ENCODE measurements at regions not wholly inside any gene's neighbourhood (a gene's known extent, or its start where the extent isn't known, plus 50 kb on each side); places are given as distances from the start of the nearest gene placed in this dataset.

- Histone ChIP-seq H3K27ac (ENCODE audit: low read length) (no peak overlapping the region), H3K9me2 (replicated peaks; ENCODE audit: insufficient read depth, low read length) (no peaks in the 10 kb centered on the region), H3K9ac (ENCODE audit: low read length) (no peak overlapping the region), H4K20me1 (ENCODE audit: insufficient read depth, low read length) (no peaks in the 10 kb centered on the region), H3K36me3 (replicated peaks; ENCODE audit: insufficient read depth, low read length) (no peaks in the 10 kb centered on the region), H3K79me2 (ENCODE audit: low read length) (no peaks in the 10 kb centered on the region), H3K4me3 (ENCODE audit: low read length) (no peak overlapping the region), H3K4me1 (ENCODE audit: low read length) (no peaks in the 10 kb centered on the region), H3K9me3 (replicated peaks; ENCODE audit: insufficient read depth, low read length) (no peaks in the 10 kb centered on the region), H2AFZ (ENCODE audit: low read length) (no peak overlapping the region), H3K4me2 (ENCODE audit: low read depth, low read length) (no peak overlapping the region), H3F3A (ENCODE audit: insufficient read depth, low read length) (no peaks in the 10 kb centered on the region), H3K27me3 (replicated peaks; ENCODE audit: insufficient read depth, low read length) (no peaks in the 10 kb centered on the region)
- no peak for DNase-seq
- TF ChIP-seq EZH2 (optimal IDR thresholded peaks at IDR 0.05; ENCODE audit: low read depth, low read length) (no peak), EZH2phosphoT487 (IDR thresholded peaks at IDR 0.05; ENCODE audit: low read length) (no peak)
- TF ChIP-seq, protein P1, sequence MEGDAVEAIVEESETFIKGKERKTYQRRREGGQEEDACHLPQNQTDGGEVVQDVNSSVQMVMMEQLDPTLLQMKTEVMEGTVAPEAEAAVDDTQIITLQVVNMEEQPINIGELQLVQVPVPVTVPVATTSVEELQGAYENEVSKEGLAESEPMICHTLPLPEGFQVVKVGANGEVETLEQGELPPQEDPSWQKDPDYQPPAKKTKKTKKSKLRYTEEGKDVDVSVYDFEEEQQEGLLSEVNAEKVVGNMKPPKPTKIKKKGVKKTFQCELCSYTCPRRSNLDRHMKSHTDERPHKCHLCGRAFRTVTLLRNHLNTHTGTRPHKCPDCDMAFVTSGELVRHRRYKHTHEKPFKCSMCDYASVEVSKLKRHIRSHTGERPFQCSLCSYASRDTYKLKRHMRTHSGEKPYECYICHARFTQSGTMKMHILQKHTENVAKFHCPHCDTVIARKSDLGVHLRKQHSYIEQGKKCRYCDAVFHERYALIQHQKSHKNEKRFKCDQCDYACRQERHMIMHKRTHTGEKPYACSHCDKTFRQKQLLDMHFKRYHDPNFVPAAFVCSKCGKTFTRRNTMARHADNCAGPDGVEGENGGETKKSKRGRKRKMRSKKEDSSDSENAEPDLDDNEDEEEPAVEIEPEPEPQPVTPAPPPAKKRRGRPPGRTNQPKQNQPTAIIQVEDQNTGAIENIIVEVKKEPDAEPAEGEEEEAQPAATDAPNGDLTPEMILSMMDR (IDR thresholded peaks at IDR 0.05; ENCODE audit: low read length): no peak
These were observed 271.6 kb upstream of the SGK1 start for GRCh38 chr6:134589512-134589911.

DNA sequence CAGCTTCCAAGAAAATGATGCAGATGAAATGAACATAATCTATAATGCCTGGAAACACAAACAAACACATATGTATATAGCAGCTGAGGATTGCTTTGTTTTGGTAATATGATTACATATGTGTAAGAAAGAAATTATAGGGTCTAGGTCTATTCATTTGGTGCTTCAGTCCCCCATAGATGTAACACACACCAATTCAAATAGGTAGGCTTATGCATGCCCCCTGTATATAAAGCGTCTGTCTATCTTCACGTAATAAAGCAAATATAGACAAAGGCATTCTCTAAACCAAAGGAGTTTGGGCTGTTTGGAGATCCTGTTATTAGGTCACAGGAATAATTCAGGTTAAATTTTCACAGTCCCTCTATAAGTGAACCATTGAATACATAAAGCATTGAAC, 270.4 kb upstream of the SGK1 start:
- H3F3A ChIP-seq (ENCODE audit: insufficient read depth, low read length): no peaks in the 10 kb centered on the region

DNA sequence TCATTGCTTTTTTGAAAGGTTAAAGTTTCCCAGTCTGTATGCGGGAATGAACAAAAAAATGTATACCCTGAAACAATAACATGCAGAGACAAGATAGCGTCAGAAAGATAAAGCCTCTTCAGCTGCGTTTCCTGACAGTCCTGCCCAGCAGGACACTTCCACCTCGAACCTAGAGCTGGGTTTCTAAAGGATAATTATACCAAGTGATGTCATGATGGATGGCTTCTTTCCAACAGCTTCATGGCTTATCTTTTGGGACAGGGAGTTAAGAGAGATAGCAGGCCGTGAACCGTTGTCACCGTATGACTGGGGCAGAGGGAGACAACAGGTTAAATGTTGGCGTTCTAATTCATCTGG, 267.6 kb upstream of the SGK1 start:
- Histone ChIP-seq H4K20me1 (ENCODE audit: insufficient read depth, low read length) (no peaks in the 10 kb centered on the region), H3F3A (ENCODE audit: insufficient read depth, low read length) (no peaks in the 10 kb centered on the region), H3K27ac (ENCODE audit: low read length) (no peak overlapping the region), H2AFZ (ENCODE audit: low read length) (no peak overlapping the region), H3K4me3 (ENCODE audit: low read length) (no peak overlapping the region), H3K9me2 (replicated peaks; ENCODE audit: insufficient read depth, low read length) (no peaks in the 10 kb centered on the region), H3K9me3 (replicated peaks; ENCODE audit: insufficient read depth, low read length) (no peaks in the 10 kb centered on the region), H3K9ac (ENCODE audit: low read length) (no peak overlapping the region), H3K36me3 (replicated peaks; ENCODE audit: insufficient read depth, low read length) (no peaks in the 10 kb centered on the region), H3K79me2 (ENCODE audit: low read length) (no peaks in the 10 kb centered on the region), H3K4me2 (ENCODE audit: low read depth, low read length) (no peak overlapping the region), H3K27me3 (replicated peaks; ENCODE audit: insufficient read depth, low read length) (no peaks in the 10 kb centered on the region), H3K4me1 (ENCODE audit: low read length) (no peaks in the 10 kb centered on the region)
- no peak for DNase-seq
- TF ChIP-seq EZH2 (optimal IDR thresholded peaks at IDR 0.05; ENCODE audit: low read depth, low read length) (no peak), EZH2phosphoT487 (IDR thresholded peaks at IDR 0.05; ENCODE audit: low read length) (no peak)
- TF ChIP-seq, protein P1 (IDR thresholded peaks at IDR 0.05; ENCODE audit: low read length): no peak

More for the DNA sequence above, 270.4 kb upstream of the SGK1 start:
- Histone ChIP-seq H3K9ac (ENCODE audit: low read length) (no peak overlapping the region), H3K36me3 (replicated peaks; ENCODE audit: insufficient read depth, low read length) (no peaks in the 10 kb centered on the region), H3K9me3 (replicated peaks; ENCODE audit: insufficient read depth, low read length) (no peaks in the 10 kb centered on the region), H3K27me3 (replicated peaks; ENCODE audit: insufficient read depth, low read length) (no peaks in the 10 kb centered on the region), H2AFZ (ENCODE audit: low read length) (no peak overlapping the region), H3K27ac (ENCODE audit: low read length) (no peak overlapping the region), H3K79me2 (ENCODE audit: low read length) (no peaks in the 10 kb centered on the region), H3K4me2 (ENCODE audit: low read depth, low read length) (no peak overlapping the region), H4K20me1 (ENCODE audit: insufficient read depth, low read length) (no peaks in the 10 kb centered on the region), H3K4me3 (ENCODE audit: low read length) (no peak overlapping the region), H3K4me1 (ENCODE audit: low read length) (no peaks in the 10 kb centered on the region), H3K9me2 (replicated peaks; ENCODE audit: insufficient read depth, low read length) (no peaks in the 10 kb centered on the region)
- TF ChIP-seq EZH2 (optimal IDR thresholded peaks at IDR 0.05; ENCODE audit: low read depth, low read length): no peak
- TF ChIP-seq EZH2phosphoT487 (IDR thresholded peaks at IDR 0.05; ENCODE audit: low read length): no peak
- TF ChIP-seq, protein P1 (IDR thresholded peaks at IDR 0.05; ENCODE audit: low read length): no peak
- DNase-seq: no peak
